ENCODE measurements at regions not wholly inside any gene's neighbourhood (a gene's known extent, or its start where the extent isn't known, plus 50 kb on each side); places are given as distances from the start of the nearest gene placed in this dataset.
"Not testable (repeated sequence)": the region's sequence is repeated elsewhere in the genome, so short reads cannot be mapped to it uniquely, and the experiment has no call there.

DNA sequence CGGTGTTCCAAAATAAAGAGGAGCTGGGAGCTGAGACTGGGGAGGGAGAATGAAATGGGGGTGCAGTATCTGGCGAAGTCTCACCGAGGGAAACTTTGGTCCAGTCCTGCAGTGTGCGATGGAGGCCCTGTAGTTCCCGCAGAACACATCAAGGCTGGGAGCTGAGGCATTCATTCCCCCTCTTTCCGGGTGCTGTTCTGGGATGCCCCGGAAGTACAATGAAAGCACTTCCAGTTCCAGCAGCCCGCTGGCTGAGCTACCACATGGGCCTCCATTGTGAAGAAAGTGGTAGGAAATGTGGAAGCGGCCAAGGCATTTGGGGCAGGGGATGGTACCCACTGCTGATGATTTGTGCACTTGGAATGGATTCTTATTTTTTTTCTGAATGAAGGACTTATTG is 560.7 kb downstream of the GLRX3 start:
- no peak for DNase-seq (ENCODE audit: low read depth in 2 of 3, low spot score in 2 of 3)

DNA sequence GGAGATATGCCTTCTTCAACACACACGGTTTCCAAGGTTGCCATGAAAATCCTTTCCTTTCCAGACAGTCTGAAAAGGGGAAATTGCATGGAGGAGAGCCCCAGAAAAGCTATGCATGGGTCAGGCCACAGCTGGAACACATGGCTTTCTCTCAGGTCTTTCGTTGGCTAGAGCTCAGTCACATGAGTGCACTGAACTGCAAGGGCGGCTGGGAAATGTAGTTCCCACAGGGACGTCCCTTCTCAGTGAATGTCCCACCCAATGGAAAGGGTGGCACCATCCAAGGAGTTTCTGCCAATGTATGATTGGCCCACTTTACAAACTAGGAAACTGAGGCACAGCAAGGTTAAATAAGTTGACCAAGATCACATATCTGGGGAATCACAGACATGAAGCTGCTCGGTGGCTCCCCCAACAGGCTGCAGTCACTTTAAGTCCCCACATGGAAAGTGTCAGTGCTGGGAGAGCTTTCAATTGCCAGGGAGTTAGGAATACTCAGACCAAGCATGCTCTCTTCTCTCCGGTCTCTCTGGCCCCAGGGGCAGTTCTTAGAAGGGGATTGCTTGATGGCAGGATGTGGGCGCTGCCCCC is 571.3 kb downstream of the GLRX3 start:
- DNase-seq (ENCODE audit: low read depth in 2 of 3, low spot score in 2 of 3): no peak

DNA sequence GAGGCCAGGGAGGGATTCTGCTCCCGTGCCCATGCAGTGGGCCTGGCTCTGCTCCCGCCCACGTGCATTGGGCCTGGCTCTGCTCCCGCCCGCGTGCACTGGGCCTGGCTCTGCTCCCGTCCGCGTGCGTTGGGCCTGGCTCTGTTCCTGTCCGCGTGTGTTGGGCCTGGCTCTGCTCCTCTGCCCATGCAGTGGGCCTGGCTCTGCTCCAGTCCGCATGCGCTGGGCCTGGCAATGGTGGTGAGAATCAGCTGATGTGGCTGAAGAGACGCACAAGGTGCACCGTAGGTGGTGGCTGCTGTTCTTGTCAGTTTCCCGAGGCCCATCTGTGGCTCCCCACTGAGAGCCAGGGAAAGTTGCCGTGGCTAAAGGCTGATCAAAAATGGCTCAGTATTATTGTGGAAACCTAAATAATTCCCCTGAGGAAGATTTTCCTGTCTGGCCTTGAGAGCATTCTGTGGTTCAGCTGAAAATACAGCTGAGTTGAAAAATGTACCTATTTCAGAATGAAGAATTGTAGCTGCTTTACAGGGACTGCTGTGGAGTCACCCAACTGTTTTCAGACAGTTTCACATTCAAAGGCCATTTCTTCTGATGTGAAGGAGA is 572.4 kb downstream of the GLRX3 start:
- DNase-seq (ENCODE audit: low read depth in 2 of 3, low spot score in 2 of 3): no peak

- no peak for DNase-seq (ENCODE audit: low read depth in 2 of 3, low spot score in 2 of 3)
Observed at GRCh38 chr10:130709415-130709814, 573.2 kb downstream of the GLRX3 start.

GRCh38 chr10:130711072-130711471 is 574.9 kb downstream of the GLRX3 start:
- no peak for DNase-seq (ENCODE audit: low read depth in 2 of 3, low spot score in 2 of 3)

DNA sequence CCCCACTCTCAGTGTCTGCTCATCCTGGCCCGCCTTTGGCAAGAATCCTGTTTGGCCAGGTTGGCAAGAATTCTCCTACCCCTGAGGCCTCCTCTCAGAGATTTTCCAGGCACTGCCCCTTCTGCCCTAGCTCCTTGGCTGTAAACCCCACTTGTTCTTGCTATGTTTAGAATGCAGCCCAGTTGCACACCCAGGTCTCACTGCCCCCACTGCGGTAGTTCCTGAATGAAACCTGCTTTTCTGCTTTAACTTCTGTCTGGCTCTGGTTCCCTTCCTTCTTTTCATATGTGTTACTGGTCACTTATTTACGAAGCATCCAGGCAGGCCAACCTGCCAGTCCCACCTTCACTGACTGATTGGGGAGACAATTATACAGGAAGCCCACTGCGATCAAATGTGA is 576.9 kb downstream of the GLRX3 start:
- DNase-seq (ENCODE audit: low read depth in 2 of 3, low spot score in 2 of 3): no peak

DNA sequence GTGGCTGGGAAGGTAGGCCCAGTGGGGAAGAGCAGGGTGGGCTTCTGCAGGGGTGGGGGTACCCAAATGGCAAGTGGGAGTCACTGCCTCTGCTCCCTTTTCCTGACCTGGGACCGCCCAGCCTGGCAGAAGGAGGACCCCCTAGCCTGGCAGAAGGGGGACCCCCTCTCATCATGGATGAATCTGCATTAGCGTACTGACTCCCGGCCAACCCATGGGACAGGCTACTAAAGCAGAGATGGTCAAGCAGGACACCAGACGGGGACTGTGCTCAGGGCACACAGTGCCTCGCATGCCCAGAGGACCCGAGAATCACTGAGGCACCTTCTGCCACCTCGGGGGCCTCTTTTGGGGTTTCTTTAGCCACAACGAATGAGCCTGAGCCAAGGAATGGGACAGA is 577.5 kb downstream of the GLRX3 start:
- DNase-seq (ENCODE audit: low read depth in 2 of 3, low spot score in 2 of 3): no peak

DNA sequence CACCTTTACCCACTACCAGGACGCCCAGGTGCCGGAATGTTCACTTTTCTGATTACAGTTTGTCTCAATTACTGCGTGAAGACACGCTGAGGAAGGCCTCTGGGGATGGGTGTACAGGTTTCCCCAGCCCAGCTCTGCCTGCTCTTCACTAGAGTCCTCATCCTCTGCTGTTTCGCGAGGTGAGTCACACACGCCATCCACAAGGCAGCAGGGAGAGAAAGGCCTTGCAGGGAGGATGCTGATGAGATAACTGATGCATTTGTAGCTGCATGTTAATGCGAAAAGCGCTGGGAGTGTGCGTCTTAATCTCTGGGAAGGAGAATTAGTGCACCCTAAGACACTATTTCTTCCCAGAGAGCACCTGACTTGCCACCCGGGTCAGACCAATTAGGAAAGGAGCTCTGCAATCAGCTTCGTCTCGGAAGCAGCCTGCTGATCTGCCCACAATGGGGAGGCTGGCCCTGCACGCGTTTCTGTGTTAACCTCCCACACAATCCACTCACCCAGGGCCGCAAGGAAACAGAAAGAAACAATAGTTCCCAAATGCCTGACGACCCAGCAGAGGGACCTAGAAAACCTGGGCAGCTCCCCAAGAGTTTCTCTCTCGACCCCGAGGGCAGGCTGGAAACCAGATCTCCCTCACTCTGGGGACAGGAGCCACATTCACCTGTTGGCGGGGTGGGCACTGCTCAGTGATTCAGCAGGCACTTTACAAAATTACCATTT is 578.7 kb downstream of the GLRX3 start:
- DNase-seq (ENCODE audit: low read depth in 2 of 3, low spot score in 2 of 3): no peak

DNA sequence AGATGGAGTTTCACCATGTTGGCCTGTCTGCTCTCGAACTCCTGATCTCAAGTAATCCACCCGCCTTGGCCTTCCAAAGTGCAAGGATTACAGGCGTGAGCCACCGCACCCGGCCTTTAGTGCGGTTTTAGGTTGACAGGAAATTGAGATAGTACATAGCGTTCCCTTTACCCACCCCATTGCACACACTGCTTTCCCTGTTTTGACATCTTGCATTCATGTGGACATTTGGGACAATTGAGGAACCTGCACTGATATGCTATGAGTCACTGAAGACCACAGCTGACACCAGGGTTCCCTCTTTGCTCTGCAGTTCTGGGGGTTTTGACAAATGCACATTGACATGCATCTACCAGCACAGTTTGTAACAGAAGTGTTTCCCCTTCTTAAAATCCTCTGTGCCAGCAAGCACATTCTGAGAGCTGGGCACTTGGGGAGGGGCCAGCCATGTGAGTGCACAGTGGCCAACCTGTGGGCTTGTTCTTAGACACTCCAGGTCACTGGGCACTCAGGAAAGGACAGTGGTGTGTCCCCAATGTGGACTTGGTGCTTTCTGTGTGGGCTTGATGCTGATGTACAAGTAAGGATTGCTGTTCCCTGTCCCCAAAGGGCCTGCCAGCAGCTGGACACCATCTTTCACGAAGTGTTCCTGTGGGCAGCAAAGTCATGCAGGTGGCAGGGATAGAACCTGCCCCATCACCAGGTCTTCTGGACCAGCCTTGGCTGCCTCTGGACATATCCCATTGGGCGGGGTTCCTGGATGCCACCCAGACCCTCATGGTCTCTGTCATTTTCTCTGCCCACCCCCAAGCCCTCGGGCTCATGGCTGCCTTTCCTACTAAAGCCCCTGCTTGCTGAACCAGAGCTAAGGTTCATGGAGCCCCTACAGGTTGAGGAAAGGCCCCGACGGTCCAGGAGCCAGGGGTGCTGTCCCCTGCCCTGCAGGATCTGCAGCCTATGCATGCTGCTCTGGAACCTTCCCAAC is 579.8 kb downstream of the GLRX3 start:
- DNase-seq (ENCODE audit: low read depth in 2 of 3, low spot score in 2 of 3): no peak

DNA sequence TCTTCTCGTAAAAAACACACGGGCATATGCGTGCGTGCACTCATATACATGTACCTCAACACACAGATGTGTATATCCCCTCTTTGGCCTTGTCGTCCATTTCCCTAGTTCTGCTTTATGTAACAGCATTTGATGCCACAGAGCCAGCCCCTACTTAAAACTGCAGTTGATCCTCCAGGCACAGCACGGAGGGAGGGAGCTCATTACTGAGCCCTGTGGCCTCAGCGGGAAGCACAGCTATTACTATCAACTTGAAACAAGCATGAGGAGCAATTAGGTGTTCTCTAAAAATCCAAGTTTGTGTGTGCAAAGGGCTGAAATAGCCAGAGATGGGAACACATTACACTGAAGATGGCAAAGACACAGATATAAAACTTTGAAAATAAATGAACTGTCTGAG is 580.9 kb downstream of the GLRX3 start:
- no peak for DNase-seq (ENCODE audit: low read depth in 2 of 3, low spot score in 2 of 3)

DNA sequence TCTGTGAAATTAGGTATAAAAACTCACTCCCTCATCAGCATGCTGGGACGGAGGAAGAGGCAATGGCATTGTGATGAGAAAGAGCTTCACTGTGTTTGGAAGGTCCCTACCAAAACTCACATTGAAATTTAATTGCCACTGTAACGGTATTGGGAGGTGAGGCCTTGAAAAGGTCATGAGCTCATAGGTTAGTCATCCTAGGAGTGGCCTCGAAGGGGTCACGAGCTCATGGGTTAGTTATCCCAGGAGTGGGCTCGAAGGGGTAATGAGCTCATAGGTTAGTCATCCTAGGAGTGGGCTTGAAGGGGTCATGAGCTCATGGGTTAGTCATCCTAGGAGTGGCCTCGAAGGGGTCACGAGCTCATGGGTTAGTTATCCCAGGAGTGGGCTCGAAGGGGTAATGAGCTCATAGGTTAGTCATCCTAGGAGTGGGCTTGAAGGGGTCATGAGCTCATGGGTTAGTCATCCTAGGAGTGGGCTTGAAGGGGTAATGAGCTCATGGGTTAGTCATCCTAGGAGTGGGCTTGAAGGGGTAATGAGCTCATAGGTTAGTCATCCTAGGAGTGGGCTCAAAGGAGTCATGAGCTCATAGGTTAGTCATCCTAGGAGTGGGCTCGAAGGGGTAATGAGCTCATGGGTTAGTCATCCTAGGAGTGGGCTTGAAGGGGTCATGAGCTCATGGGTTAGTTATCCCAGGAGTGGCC is 582.7 kb downstream of the GLRX3 start:
- not testable (repeated sequence) for DNase-seq (ENCODE audit: low read depth in 2 of 3, low spot score in 2 of 3)

DNA sequence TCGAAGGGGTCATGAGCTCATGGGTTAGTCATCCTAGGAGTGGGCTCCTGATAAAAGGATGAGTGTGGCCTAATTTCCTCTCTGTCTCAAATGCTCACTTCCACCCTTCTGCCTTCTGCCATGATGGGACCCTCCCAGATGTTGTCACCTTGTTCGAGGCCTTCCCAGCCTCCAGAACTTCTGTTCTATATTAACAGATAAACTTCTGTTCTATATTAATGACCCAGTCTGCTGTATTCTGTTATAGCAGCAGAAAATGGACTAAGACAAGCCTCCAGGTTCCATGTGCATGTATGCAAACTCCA is 583.2 kb downstream of the GLRX3 start:
- DNase-seq (ENCODE audit: low read depth in 2 of 3, low spot score in 2 of 3): no peak

DNA sequence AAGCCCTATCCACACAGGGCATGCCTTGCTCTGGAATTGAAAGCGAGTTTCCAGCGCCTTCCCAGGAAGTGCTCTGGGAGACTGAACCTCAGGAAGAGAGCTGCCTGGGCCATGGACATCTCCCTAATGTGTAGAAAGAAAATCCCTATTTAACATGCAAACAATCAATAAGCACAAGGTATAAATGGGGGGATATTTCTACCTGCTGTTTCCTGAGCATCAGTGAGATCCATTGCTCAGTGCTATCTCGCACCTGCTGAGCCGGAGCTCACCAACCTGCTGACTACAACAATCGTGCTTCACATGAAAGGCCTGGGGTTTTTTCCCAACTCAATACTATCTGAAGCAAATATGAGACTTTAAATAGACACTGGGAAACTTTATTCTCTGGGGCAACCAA is 584.0 kb downstream of the GLRX3 start:
- DNase-seq (ENCODE audit: low read depth in 2 of 3, low spot score in 2 of 3): no peak

GRCh38 chr10:130721971-130722370 is 585.8 kb downstream of the GLRX3 start:
- DNase-seq (ENCODE audit: low read depth in 2 of 3, low spot score in 2 of 3): no peak

- no peak for DNase-seq (ENCODE audit: low read depth in 2 of 3, low spot score in 2 of 3)
Observed at GRCh38 chr10:130723704-130724103, 587.5 kb downstream of the GLRX3 start.

DNA sequence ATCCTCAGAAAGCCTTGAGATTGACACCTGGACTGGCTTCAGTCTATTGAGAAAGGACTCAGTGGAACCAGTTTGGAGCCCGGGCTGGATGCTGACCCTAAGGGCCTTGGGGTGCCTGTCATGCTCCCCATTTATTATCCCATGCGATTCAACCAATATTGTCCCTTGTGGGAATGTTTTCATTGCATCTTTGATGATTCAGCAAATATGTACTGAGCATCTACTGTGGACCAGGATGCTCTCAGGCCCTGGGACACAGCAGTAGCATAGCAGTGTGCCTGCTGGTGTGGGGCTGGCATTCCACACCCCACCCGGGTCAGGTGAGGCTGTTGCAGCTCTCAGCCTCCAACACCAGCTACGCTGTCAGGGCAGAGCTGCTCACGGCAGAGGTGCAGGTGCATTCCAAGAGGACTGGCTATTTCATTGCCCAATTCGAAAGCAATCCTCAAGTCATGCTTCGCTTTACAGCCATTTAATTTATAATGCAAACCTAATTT is 586.0 kb downstream of the TCERG1L start:
- no peak for DNase-seq (ENCODE audit: low read depth in 2 of 3, low spot score in 2 of 3)

GRCh38 chr10:130726996-130727725 is 584.4 kb downstream of the TCERG1L start:
- DNase-seq (ENCODE audit: low read depth in 2 of 3, low spot score in 2 of 3): no peak

DNA sequence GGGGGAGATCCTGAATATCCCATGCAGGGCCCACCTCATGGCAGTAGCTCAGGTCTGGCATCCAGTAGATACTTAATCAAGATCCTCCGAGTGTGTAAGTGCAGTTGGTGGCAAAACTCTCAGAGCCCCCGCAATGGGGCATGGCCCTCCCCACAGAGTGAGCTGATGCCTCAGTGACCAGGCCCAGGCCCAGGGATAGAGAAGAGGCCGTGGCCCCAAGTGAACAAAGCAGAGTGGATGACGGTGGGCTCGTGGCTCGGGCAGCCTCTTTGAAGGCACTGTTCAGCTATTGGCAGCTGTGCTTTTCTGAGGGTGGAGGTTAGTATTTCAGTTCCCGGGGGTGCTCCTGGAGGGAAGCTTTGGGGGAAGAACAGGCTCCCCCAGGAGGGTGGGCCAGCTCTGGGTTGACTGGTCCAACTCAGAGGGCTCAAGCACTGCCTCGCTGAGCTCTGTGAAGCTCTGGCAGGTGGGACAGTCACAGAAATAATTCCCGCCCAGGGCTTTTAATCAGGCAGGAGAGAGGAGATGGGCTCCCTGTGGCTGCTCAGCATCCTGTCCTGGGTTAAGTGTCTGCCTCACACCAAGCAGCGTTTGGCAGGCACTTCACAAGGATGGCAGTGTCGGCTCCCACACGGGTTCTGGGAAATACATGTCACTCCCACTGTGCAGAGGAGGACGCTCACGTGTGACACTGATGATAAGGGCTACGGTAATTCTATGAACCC is 583.6 kb downstream of the TCERG1L start:
- DNase-seq (ENCODE audit: low read depth in 2 of 3, low spot score in 2 of 3): no peak

- DNase-seq (ENCODE audit: low read depth in 2 of 3, low spot score in 2 of 3): no peak
Observed at GRCh38 chr10:130728531-130729215, 582.8 kb downstream of the TCERG1L start.

Measured in hematopoietic multipotent progenitor cell (in vitro differentiated cells).